SHP77 (cell line): ENCODE measurements at regions not wholly inside any gene's neighbourhood (a gene's known extent, or its start where the extent isn't known, plus 50 kb on each side); places are given as distances from the start of the nearest gene placed in this dataset.
"Not testable (repeated sequence)": the region's sequence is repeated elsewhere in the genome, so short reads cannot be mapped to it uniquely, and the experiment has no call there.

Source experiments
- DNase-seq, 2 experiments: peaks; one replicate each; lab custom pipeline; 2025; lab: John Stamatoyannopoulos, UW

DNA sequence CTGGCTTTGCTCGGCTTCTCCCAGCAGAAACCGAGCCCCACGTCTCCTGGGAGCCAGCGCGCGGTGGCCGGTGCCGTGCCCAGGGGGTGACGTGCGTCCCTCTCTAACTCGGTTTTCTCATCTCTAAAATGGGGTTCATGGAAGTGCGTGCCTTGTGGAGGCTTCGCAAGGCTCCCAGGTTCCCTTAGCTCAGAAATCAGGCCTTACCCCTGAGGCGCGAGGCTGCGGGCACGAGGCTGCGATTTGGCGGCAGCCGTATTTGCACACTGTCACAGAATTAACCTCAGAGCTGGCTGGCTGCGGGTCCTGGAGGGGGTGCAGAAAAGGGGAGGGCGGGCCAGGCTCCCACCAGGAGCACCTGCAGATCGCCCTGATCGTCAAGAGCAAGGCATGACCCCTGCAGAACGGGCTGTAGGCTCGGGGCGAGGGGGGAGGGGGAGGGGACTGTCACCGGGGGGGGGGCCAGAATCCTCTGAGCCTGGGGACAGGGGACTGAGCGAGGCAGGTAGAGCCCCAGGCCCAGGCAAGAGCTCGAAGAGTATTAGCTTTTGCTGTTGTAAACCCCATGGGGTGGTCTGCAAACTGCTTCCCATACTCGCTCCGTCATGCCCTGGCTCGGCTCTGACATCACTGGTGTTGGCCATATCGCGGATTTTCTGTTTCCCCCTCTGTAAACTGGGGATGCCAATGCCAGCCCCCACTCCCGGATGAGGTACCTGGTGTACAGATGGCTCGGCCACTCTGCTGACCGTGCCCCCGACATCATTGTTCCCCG, 62.2 kb downstream of the CCNE1 start:
- no peak for DNase-seq

DNA sequence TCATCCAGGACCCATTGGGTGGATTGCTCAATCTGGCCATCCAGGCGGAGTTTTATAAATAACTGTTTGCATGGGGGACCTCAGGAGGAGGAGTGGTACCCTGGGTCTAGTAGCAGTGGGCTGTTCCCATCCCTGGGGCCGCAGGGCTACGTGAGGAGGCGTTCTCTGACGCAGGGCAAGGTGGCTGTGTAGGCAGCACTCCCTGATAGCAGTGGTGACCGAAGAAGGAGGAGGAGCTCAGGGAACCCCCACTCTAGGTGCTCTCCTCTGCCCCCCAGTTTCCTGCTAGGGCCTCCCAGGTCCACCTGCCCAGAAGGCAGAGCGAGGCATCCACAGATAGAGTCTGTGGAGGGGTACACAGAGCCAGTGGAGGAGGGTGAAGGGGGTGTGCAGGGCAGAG, 64.1 kb downstream of the CCNE1 start:
- no peak for DNase-seq

DNA sequence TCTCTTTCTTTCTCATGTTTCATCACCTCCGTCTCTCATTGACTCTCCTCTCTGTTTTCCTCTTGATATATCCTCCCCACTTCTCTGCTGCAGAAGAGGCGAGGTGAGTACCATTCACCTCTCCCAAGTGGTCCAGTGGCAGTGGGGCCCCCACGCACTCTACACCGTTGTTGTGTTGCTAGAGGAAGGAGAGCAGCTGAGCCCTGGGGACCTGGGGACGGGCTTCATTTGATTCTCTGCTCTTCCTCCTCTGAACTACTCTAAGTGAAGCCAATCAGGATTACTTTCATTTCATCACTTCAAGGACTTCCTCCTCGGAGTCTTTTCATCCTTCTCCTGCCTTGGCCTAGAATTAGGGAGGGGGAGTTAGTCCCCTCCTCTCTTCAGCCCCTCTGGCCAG, 64.6 kb downstream of the CCNE1 start:
- no peak for DNase-seq

GRCh38 chr19:29876908-29877307, 65.1 kb downstream of the CCNE1 start:
- not testable (repeated sequence) for DNase-seq

GRCh38 chr19:29878973-29879654, 62.9 kb upstream of the URI1 start:
- peak in 1 of 2 experiments; percentile 17 for DNase-seq

DNA sequence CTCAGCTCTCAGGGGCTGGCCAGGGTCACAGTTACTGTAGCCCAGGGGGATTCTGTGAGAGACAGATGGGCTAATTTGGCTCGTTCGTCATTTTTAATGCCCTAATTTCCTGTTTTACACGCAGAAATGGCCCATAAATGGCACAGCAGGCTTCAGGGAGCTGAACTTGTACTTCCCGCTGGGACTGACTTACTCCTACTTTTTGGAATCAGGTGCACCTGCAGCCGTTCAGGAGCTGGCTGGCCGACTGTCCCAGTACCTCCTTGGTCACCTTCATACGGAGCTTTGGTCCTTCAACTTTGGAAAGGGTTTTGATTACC, 62.4 kb upstream of the URI1 start:
- DNase-seq, result no peak

GRCh38 chr19:29880498-29881081, 61.4 kb upstream of the URI1 start:
- DNase-seq, result no peak

GRCh38 chr19:29881386-29881785, 60.7 kb upstream of the URI1 start:
- DNase-seq, result no peak

DNA sequence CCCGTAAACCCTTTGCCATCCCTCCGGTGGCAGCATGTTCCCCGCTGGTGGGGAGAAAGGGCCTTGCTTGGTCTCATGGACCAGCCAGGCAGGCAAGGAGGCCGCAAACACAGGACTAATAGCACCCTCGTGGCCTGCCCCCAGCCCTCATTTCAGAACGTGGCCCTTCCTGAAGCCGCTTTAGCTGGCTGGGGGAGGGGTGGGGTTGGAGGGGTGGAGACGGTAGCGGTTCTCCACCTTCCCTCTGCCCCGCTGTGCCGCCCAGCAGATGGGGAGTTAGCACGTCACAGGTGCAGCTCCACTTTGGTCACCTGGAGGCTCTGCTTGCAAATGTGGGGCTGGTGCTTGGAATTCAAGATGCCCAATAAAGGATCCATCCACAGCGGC, 59.3 kb upstream of the URI1 start:
- DNase-seq, result no peak

DNA sequence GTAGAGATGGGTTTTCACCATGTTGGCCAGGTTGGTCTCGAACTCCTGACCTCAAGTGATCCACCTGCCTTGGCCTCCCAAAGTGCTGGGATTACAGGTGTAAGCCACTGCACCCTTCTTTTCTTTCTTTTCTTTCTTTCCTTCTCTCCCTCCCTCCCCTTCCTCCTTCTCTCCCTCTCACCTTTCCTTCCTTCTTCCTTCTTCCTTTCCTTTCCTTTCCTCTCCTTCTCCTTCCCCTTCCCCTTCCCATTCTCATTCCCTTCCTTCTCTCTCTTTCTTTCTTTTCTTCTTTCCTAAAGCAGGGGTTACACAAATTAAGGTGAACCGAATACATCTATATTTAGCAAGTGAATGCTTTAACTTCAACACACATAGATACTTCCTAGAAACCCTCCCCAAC, 58.0 kb upstream of the URI1 start:
- no peak for DNase-seq

GRCh38 chr19:29884466-29884865, 57.6 kb upstream of the URI1 start:
- no peak for DNase-seq

DNA sequence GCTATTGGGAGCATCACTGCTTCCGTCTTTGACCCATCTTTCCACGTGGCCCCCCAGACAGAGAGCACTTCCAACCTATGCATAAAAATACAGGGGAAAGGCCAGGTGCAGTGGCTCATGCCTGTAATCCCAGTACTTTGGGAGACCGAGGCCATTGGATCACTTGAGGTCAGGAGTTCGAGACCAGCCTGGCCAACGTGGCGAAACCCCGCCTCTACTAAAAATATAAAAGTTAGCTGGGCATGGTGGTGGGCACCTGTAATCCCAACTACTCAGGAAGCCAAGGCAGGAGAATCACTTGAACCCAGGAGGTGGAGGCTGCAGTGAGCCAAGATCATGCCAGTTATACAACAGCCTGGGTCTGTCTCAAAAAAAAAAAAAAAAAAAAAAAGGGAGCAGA, 55.9 kb upstream of the URI1 start:
- DNase-seq, result not testable (repeated sequence)

GRCh38 chr19:29886586-29886985, 55.5 kb upstream of the URI1 start:
- DNase-seq, result no peak

DNA sequence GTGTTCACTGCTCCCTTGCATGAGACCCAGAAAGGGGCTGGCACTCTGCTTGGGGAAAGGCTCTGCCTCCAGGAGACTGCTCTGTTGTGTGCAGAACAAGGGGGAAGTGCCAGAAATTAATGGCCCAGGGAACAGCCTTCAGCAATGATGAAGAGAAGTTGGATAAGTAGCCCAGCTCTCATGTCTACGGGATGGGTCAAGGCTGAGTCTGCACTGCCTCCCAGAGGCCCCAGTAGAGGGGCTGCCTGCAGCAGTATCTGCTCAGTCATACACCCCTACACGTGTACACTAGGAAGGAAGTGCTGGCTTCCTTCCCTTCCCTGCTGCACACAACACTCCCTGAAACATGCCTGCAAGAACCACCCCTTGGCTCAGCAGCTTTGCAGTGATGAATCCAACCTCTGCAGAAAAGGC, 54.6 kb upstream of the URI1 start:
- DNase-seq, result no peak

- not testable (repeated sequence) for DNase-seq
Measured at GRCh38 chr19:29888047-29888446, 54.0 kb upstream of the URI1 start.

DNA sequence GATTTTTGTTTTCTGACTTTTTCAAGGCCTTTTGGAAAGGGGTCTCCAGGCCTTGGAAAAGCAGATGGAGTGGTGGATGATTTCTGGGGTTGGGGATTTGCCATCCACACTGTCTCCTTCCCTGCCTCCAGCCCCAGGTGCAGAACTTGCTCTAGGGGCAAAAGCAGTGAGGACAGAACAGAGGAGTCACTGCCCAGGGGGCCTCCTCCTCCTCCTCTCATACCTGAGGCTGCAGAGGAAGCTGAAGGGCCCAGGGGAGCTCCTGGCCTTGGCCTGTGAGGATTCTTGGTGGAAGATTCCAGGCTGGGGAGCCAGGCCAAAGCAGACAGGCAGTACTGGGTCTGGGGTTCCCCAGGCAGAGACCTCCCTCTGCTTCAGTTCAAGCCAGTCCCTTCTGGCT, 52.3 kb upstream of the URI1 start:
- no peak for DNase-seq

DNA sequence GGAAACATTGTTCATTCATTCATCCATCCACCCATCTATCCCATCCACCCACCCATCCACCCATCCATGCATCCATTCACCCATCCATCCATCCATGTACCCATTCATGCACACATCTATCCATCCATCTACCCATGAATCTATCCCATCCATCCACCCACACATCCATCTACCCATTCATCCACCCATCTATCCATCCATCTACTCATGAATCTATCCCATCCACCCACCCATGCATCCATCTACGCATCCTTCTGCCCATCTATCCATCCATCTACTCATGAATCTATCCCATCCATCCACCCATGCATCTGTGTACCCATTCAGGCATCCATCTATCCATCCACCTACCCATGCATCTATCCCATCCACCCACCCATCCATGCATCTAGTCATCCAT, 51.6 kb upstream of the URI1 start:
- no peak for DNase-seq
